ENCODE measurements at regions not wholly inside any gene's neighbourhood (a gene's known extent, or its start where the extent isn't known, plus 50 kb on each side); places are given as distances from the start of the nearest gene placed in this dataset.
"Not testable (repeated sequence)": the region's sequence is repeated elsewhere in the genome, so short reads cannot be mapped to it uniquely, and the experiment has no call there.

GRCh38 chr4:159006202-159006601 is 96.7 kb upstream of the RAPGEF2 start:
- no peak for DNase-seq

GRCh38 chr4:159008671-159009070 is 94.2 kb upstream of the RAPGEF2 start:
- DNase-seq, result no peak

- DNase-seq, result no peak
Measured at GRCh38 chr4:159009521-159009920, 93.4 kb upstream of the RAPGEF2 start.

- no peak for DNase-seq
Measured at GRCh38 chr4:159010100-159010499, 92.8 kb upstream of the RAPGEF2 start.

- peak; percentile 46 to 68 for DNase-seq
Measured at GRCh38 chr4:159010563-159011260, 92.2 kb upstream of the RAPGEF2 start.

GRCh38 chr4:159012381-159012780 is 90.5 kb upstream of the RAPGEF2 start:
- DNase-seq, result no peak

GRCh38 chr4:159013692-159014091 is 89.2 kb upstream of the RAPGEF2 start:
- peak in 1 of 2 experiments; percentile 18 for DNase-seq

GRCh38 chr4:159014859-159015258 is 88.0 kb upstream of the RAPGEF2 start:
- DNase-seq, result no peak

- DNase-seq, result no peak
Measured at GRCh38 chr4:159015841-159016240, 87.0 kb upstream of the RAPGEF2 start.

- DNase-seq, result no peak
Measured at GRCh38 chr4:159016593-159017024, 86.3 kb upstream of the RAPGEF2 start.

- no peak for DNase-seq
Measured at GRCh38 chr4:159017323-159018026, 85.4 kb upstream of the RAPGEF2 start.

GRCh38 chr4:159018062-159018629 is 84.7 kb upstream of the RAPGEF2 start:
- DNase-seq, result no peak

GRCh38 chr4:159019356-159019755 is 83.5 kb upstream of the RAPGEF2 start:
- no peak for DNase-seq

- no peak for DNase-seq
Measured at GRCh38 chr4:159021597-159022385, 81.1 kb upstream of the RAPGEF2 start.

- no peak for DNase-seq
Measured at GRCh38 chr4:159023741-159024140, 79.1 kb upstream of the RAPGEF2 start.

- DNase-seq, result peak in 1 of 2 experiments; percentile 25
Measured at GRCh38 chr4:159024266-159024665, 78.6 kb upstream of the RAPGEF2 start.

- DNase-seq, result no peak
Measured at GRCh38 chr4:159024828-159025227, 78.1 kb upstream of the RAPGEF2 start.

GRCh38 chr4:159026329-159026728 is 76.5 kb upstream of the RAPGEF2 start:
- DNase-seq, result no peak

- no peak for DNase-seq
Measured at GRCh38 chr4:159027535-159027934, 75.3 kb upstream of the RAPGEF2 start.

- DNase-seq, result no peak
Measured at GRCh38 chr4:159029481-159029880, 73.4 kb upstream of the RAPGEF2 start.

- DNase-seq, result not testable (repeated sequence)
Measured at GRCh38 chr4:159030297-159030696, 72.6 kb upstream of the RAPGEF2 start.

GRCh38 chr4:159035570-159035969 is 67.3 kb upstream of the RAPGEF2 start:
- DNase-seq, result peak; percentile 11 to 21

GRCh38 chr4:159038536-159038935 is 64.3 kb upstream of the RAPGEF2 start:
- no peak for DNase-seq
